Nephron progenitor cell (in vitro differentiated cells): ENCODE measurements at regions not wholly inside any gene's neighbourhood (a gene's known extent, or its start where the extent isn't known, plus 50 kb on each side); places are given as distances from the start of the nearest gene placed in this dataset.
"Not testable (repeated sequence)": the region's sequence is repeated elsewhere in the genome, so short reads cannot be mapped to it uniquely, and the experiment has no call there.

Experiments
- DNase-seq: peaks from one replicate; pipeline ENCODE4 v3.0.0; 2021
- H3K27ac Mint-ChIP-seq: 2 replicates; pipeline ENCODE4 v1.8.0; 2021; ENCODE audit warnings: mild to moderate bottlenecking, moderate library complexity, mixed read lengths
- H3K27me3 Mint-ChIP-seq: 2 replicates; pipeline ENCODE4 v1.8.0; 2021; ENCODE audit warnings: mild to moderate bottlenecking, low read depth, mixed read lengths; ENCODE audit not compliant: poor library complexity
- H3K36me3 Mint-ChIP-seq: 2 replicates; pipeline ENCODE4 v1.8.0; 2021; ENCODE audit warnings: low read depth, mixed read lengths
- H3K4me1 Mint-ChIP-seq: 2 replicates; pipeline ENCODE4 v1.8.0; 2021; ENCODE audit warnings: mixed read lengths
- H3K4me3 Mint-ChIP-seq: 2 replicates; pipeline ENCODE4 v1.8.0; 2021; ENCODE audit warnings: mild to moderate bottlenecking, moderate library complexity, mixed read lengths
- H3K9me3 Mint-ChIP-seq: 2 replicates; pipeline ENCODE4 v1.8.0; 2021; ENCODE audit warnings: mild to moderate bottlenecking, moderate library complexity, mixed read lengths
- TF ChIP-seq, protein P1 (sequence below): fragments of 200-600 bp; sonication (generic); IDR thresholded peaks from 2 replicates; pipeline ENCODE4 v1.5.0; 2021; ENCODE audit warnings: antibody characterized with exemption

DNA sequence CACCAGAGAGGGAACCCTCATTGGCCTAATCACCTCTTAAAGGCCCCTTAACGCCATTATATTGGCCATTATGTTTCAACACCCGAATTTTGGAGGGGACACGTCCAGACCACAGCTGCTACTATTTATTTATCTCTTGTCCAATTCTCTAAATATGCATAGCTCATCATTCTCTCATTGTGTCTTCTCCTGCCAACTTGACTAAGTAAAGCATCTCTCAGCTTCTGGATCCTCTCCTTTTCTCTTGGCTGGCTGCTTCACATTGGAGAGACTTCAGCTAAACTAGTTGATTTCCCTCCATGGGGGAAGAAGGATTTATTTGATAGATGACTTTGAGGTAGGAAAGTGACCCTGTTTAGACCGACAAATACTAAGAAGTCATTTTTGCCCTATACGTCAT is 120.4 kb upstream of the KRR1 start:
- Mint-ChIP-seq H3K27me3 (no peaks in the 10 kb centered on the region), H3K27ac (no peak overlapping the region), H3K36me3 (peaks cover 6% of the 10 kb centered on the region), H3K4me1 (peaks cover 48% of the 10 kb centered on the region), H3K4me3 (no peak overlapping the region), H3K9me3 (peaks cover 7% of the 10 kb centered on the region)
- TF ChIP-seq, protein P1, sequence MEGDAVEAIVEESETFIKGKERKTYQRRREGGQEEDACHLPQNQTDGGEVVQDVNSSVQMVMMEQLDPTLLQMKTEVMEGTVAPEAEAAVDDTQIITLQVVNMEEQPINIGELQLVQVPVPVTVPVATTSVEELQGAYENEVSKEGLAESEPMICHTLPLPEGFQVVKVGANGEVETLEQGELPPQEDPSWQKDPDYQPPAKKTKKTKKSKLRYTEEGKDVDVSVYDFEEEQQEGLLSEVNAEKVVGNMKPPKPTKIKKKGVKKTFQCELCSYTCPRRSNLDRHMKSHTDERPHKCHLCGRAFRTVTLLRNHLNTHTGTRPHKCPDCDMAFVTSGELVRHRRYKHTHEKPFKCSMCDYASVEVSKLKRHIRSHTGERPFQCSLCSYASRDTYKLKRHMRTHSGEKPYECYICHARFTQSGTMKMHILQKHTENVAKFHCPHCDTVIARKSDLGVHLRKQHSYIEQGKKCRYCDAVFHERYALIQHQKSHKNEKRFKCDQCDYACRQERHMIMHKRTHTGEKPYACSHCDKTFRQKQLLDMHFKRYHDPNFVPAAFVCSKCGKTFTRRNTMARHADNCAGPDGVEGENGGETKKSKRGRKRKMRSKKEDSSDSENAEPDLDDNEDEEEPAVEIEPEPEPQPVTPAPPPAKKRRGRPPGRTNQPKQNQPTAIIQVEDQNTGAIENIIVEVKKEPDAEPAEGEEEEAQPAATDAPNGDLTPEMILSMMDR = no peak
- DNase-seq = no peak

DNA sequence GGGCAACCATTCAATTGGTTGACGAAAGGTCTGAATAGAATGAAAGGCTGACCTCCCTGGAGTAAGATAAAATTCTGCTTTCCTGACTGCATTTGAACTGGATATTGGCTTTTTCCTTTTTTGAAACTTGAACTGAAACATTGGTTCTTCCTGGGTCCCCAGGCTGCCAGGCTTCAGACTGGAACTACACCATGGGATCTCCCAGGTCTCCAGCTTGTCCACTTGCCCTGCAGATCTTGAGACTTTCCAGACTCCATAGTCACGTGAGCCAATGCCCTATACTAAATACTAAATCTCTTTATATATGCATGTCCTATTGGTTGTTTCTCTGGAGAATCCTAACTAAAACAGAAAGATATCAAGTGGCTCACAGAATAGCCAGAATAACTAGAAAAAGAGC is 118.7 kb upstream of the KRR1 start:
- TF ChIP-seq, protein P1 = no peak
- H3K4me1 Mint-ChIP-seq = peaks cover 30% of the 10 kb centered on the region
- DNase-seq = no peak
- H3K27me3 Mint-ChIP-seq = no peaks in the 10 kb centered on the region
- no peak overlapping the region for H3K4me3 Mint-ChIP-seq
- no peak overlapping the region for H3K27ac Mint-ChIP-seq
- H3K36me3 Mint-ChIP-seq = peaks cover 6% of the 10 kb centered on the region
- peaks cover 7% of the 10 kb centered on the region for H3K9me3 Mint-ChIP-seq

DNA sequence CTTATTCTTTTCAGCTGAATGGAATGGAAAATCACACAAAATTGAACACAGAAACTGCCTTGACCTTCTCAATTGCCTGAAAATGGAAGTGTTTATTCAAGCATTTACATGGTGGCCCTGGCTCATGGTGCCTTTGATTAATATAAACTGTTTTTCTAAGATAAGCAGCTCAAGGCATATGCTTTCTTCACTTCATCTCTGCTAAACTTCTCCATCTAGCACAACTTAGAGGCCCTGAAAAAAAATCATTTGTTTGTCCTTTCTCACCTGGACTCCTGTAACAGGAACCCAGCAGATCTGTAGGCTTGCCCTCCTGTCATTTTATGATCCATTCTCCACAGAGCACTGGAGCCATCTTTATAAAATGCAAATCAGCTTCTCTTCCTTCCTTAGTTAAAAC is 117.5 kb upstream of the KRR1 start:
- DNase-seq = no peak
- Mint-ChIP-seq H3K4me1 (peaks cover 20% of the 10 kb centered on the region), H3K27ac (no peak overlapping the region), H3K9me3 (peaks cover 9% of the 10 kb centered on the region), H3K4me3 (no peak overlapping the region), H3K27me3 (no peaks in the 10 kb centered on the region), H3K36me3 (peaks cover 11% of the 10 kb centered on the region)
- TF ChIP-seq, protein P1 = no peak

DNA sequence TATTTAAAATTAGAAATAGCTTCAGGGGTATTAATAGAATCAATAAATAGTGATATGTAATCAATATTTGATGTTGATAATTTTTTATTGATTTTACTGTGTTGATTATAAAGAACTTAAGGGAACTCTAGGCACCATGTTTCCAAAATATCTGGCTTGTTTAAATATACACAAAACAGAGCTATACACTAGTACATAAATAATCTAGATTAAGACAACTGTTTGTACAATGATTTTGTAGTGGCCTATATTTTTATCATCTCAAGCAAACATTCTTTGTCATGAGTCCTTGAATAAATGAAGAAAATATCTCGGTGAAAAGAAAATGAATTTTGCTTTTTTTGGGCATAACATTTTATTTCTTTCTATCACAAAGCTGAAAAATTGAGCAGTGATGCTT is 117.1 kb upstream of the KRR1 start:
- TF ChIP-seq, protein P1 = no peak
- peaks cover 24% of the 10 kb centered on the region for H3K4me1 Mint-ChIP-seq
- no peak for DNase-seq
- H3K27ac Mint-ChIP-seq = no peak overlapping the region
- H3K4me3 Mint-ChIP-seq = no peak overlapping the region
- peaks cover 14% of the 10 kb centered on the region for H3K36me3 Mint-ChIP-seq
- H3K27me3 Mint-ChIP-seq = no peaks in the 10 kb centered on the region
- peaks cover 11% of the 10 kb centered on the region for H3K9me3 Mint-ChIP-seq

DNA sequence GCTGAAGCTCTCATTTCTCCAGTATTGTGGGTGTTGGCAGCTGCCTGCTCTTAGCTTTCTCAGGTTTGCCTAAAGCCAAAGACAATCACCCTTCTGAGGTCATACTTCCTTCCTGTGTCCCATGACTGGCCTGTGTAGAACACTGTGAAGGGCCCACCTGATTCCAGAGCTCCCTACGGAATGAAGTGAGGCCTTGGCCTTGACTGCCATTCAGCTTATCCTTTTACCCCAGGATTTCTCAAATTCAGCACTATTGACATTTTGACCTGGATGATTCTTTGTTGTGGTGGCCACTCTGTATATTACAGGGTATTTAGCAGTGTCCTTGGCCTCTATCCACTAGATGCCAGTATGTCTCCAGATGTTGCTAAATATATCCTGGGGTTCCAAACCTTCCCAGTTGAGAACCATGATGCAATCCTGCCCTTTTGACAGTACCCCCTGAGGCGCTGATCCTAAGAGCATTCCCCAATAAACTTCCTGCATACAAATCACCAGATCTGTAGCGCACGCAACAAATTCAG is 112.3 kb upstream of the KRR1 start:
- Mint-ChIP-seq H3K4me1 (peaks cover 12% of the 10 kb centered on the region), H3K27me3 (no peaks in the 10 kb centered on the region), H3K9me3 (peaks cover 16% of the 10 kb centered on the region), H3K4me3 (no peak overlapping the region), H3K27ac (no peak overlapping the region), H3K36me3 (peaks cover 8% of the 10 kb centered on the region)
- TF ChIP-seq, protein P1 = no peak
- DNase-seq = no peak

DNA sequence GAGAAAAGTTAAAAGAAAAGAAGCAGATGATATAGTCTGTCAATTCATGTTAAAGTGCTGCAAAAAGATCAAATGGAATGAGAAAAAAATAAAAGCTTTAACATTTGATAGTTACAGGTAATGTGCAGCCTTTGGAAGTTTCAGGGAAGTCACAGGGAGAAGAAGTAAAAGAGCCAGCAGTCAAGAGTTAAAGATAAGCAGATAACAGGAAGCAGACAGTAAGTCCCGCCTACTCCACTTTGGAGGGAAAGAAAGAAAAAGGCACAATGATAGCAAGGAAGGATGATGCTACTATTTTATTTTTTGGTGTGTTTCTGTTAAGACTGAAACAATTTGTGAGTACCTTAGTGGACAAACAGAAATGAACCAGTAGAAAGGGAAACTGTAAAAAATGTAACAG is 111.1 kb upstream of the KRR1 start:
- Mint-ChIP-seq H3K27ac (peak overlapping the region; percentile 20), H3K27me3 (no peaks in the 10 kb centered on the region), H3K4me1 (peaks cover 12% of the 10 kb centered on the region), H3K9me3 (peaks cover 22% of the 10 kb centered on the region), H3K36me3 (peaks cover 8% of the 10 kb centered on the region), H3K4me3 (no peak overlapping the region)
- no peak for DNase-seq
- TF ChIP-seq, protein P1 = no peak

DNA sequence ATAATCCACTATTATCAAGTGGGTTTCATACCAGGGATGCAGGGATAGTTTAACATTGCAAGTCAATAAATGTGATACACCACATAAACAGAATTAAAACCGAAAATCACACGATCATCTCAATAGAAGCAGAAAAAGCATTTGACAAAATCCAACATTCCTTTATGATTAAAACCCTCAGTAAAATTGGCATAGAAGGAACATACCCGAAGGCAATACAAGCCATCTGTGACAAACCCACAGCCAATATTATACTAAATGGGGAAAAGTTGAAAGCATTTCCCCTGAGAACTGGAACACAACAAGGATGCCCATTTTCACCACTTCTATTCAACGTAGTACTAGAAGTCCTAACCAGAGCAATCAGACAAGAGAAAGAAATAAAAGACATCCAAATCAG is 103.0 kb upstream of the KRR1 start:
- not testable (repeated sequence) for H3K4me3 Mint-ChIP-seq, H3K4me1 Mint-ChIP-seq, DNase-seq, H3K27me3 Mint-ChIP-seq, H3K27ac Mint-ChIP-seq
- Mint-ChIP-seq H3K36me3 (peaks cover 33% of the 10 kb centered on the region), H3K9me3 (peaks cover 68% of the 10 kb centered on the region)
